GM19025 (cell line): ENCODE measurements at regions not wholly inside any gene's neighbourhood (a gene's known extent, or its start where the extent isn't known, plus 50 kb on each side); places are given as distances from the start of the nearest gene placed in this dataset.
"Not testable (repeated sequence)": the region's sequence is repeated elsewhere in the genome, so short reads cannot be mapped to it uniquely, and the experiment has no call there.

ENCODE experiments used
- ATAC-seq: cut with Tn5 transposase; IDR thresholded peaks from one replicate; pipeline ENCODE4 v1.9.1; 2021; ENCODE audit warnings: mild to moderate bottlenecking, low read depth, moderate library complexity; ENCODE audit not compliant: unreplicated experiment

- no peak for ATAC-seq
These were observed 1602.3 kb upstream of the PRR20A start for GRCh38 chr13:55538424-55538823.

- no peak for ATAC-seq
These were observed 1597.7 kb upstream of the PRR20A start for GRCh38 chr13:55543053-55543452.

- ATAC-seq: no peak
These were observed 1590.1 kb upstream of the PRR20A start for GRCh38 chr13:55550624-55551023.

- no peak for ATAC-seq
These were observed 1587.0 kb upstream of the PRR20A start for GRCh38 chr13:55553701-55554100.

- no peak for ATAC-seq
These were observed 1586.0 kb upstream of the PRR20A start for GRCh38 chr13:55554741-55555140.

GRCh38 chr13:55560331-55560730 is 1580.4 kb upstream of the PRR20A start:
- no peak for ATAC-seq

- no peak for ATAC-seq
These were observed 1577.5 kb upstream of the PRR20A start for GRCh38 chr13:55563267-55563666.

GRCh38 chr13:55566334-55566733 is 1574.4 kb upstream of the PRR20A start:
- ATAC-seq: no peak

- ATAC-seq: no peak
These were observed 1573.9 kb upstream of the PRR20A start for GRCh38 chr13:55566779-55567178.

GRCh38 chr13:55567721-55568625 is 1572.7 kb upstream of the PRR20A start:
- no peak for ATAC-seq

GRCh38 chr13:55569082-55569481 is 1571.6 kb upstream of the PRR20A start:
- ATAC-seq: no peak

GRCh38 chr13:55569514-55569913 is 1571.2 kb upstream of the PRR20A start:
- no peak for ATAC-seq

GRCh38 chr13:55570371-55570770 is 1570.3 kb upstream of the PRR20A start:
- no peak for ATAC-seq

GRCh38 chr13:55571237-55571867 is 1569.4 kb upstream of the PRR20A start:
- no peak for ATAC-seq

- no peak for ATAC-seq
These were observed 1568.3 kb upstream of the PRR20A start for GRCh38 chr13:55572408-55572807.

GRCh38 chr13:55572862-55573261 is 1567.9 kb upstream of the PRR20A start:
- ATAC-seq: no peak

GRCh38 chr13:55573565-55573964 is 1567.2 kb upstream of the PRR20A start:
- no peak for ATAC-seq

- ATAC-seq: no peak
These were observed 1564.3 kb upstream of the PRR20A start for GRCh38 chr13:55576389-55576788.

GRCh38 chr13:55577082-55577846 is 1563.5 kb upstream of the PRR20A start:
- ATAC-seq: no peak

GRCh38 chr13:55577847-55578210 is 1562.9 kb upstream of the PRR20A start:
- ATAC-seq: no peak

GRCh38 chr13:55582294-55582693 is 1558.4 kb upstream of the PRR20A start:
- ATAC-seq: not testable (repeated sequence)
